ENCODE measurements at regions not wholly inside any gene's neighbourhood (a gene's known extent, or its start where the extent isn't known, plus 50 kb on each side); places are given as distances from the start of the nearest gene placed in this dataset.

DNA sequence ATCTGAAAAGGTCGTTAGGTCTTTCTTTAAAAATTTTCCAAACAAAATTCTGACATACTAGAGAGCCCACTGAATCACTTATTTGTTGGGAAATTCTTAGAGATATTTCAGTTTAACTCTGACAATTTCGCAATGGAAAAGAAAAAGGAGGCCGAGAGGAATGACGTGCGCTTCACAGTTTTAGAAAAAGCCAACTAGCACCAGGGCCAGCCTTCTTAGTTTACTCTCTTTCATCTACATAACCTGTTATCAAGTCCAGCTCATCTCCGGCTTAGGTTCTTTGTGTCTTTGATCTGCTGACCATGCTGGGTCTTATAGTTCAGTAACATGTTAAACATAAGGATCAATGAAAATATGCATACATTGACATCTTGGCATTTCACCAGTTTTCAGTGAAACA, 201.7 kb upstream of the TAS2R1 start:
- TF ChIP-seq, protein P1, sequence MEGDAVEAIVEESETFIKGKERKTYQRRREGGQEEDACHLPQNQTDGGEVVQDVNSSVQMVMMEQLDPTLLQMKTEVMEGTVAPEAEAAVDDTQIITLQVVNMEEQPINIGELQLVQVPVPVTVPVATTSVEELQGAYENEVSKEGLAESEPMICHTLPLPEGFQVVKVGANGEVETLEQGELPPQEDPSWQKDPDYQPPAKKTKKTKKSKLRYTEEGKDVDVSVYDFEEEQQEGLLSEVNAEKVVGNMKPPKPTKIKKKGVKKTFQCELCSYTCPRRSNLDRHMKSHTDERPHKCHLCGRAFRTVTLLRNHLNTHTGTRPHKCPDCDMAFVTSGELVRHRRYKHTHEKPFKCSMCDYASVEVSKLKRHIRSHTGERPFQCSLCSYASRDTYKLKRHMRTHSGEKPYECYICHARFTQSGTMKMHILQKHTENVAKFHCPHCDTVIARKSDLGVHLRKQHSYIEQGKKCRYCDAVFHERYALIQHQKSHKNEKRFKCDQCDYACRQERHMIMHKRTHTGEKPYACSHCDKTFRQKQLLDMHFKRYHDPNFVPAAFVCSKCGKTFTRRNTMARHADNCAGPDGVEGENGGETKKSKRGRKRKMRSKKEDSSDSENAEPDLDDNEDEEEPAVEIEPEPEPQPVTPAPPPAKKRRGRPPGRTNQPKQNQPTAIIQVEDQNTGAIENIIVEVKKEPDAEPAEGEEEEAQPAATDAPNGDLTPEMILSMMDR (IDR thresholded peaks at IDR 0.05; ENCODE audit: low read length): no peak
- no peak for TF ChIP-seq EZH2 (IDR thresholded peaks at IDR 0.05; ENCODE audit: borderline replicate concordance, low read length)
